H9 (cell line): ENCODE measurements at regions not wholly inside any gene's neighbourhood (a gene's known extent, or its start where the extent isn't known, plus 50 kb on each side); places are given as distances from the start of the nearest gene placed in this dataset.

Experiments
- DNase-seq: peaks from one replicate; pipeline ENCODE4 v3.0.0-alpha.2; 2017
- H2AFZ ChIP-seq: one replicate; pipeline ENCODE4 v1.6.1; 2013; ENCODE audit warnings: mild to moderate bottlenecking, low read length, control low read depth, moderate library complexity
- H2AK5ac ChIP-seq: 2 replicates; pipeline ENCODE4 v1.6.1; 2013; ENCODE audit warnings: low read length, control low read depth, mixed read lengths; ENCODE audit not compliant: insufficient read length
- H2BK120ac ChIP-seq: one replicate; pipeline ENCODE4 v1.6.1; 2013; ENCODE audit warnings: low read depth, mild to moderate bottlenecking, low read length, control low read depth, inconsistent platforms; ENCODE audit not compliant: poor library complexity, severe bottlenecking
- H2BK12ac ChIP-seq: 2 replicates; pipeline ENCODE4 v1.6.1; 2013; ENCODE audit warnings: low read length, control low read depth, mixed read lengths, low read depth; ENCODE audit not compliant: insufficient read length
- H2BK15ac ChIP-seq: 2 replicates; pipeline ENCODE4 v1.6.1; 2013; ENCODE audit warnings: low read depth, low read length, control low read depth
- H2BK20ac ChIP-seq: one replicate; pipeline ENCODE4 v1.6.1; 2013; ENCODE audit warnings: low read depth, mild to moderate bottlenecking, low read length, control low read depth, inconsistent platforms; ENCODE audit not compliant: poor library complexity, severe bottlenecking
- H2BK5ac ChIP-seq: 2 replicates; pipeline ENCODE4 v1.6.1; 2013; ENCODE audit warnings: low read length, control low read depth, mixed read lengths; ENCODE audit not compliant: insufficient read length
- H3K14ac ChIP-seq: 2 replicates; pipeline ENCODE4 v1.6.1; 2013; ENCODE audit warnings: low read length, control low read depth; ENCODE audit not compliant: insufficient read depth
- H3K18ac ChIP-seq: 2 replicates; pipeline ENCODE4 v1.6.1; 2013; ENCODE audit warnings: low read depth, mild to moderate bottlenecking, mixed read lengths, low read length, control low read depth; ENCODE audit not compliant: insufficient read length
- H3K23ac ChIP-seq: 2 replicates; pipeline ENCODE4 v1.6.1; 2013; ENCODE audit warnings: low read length, control low read depth, mixed read lengths, low read depth; ENCODE audit not compliant: insufficient read length
- H3K23me2 ChIP-seq: 2 replicates; pipeline ENCODE4 v1.6.1; 2013; ENCODE audit warnings: low read depth, mild to moderate bottlenecking, mixed read lengths, low read length, control low read depth; ENCODE audit not compliant: insufficient read length, poor library complexity, severe bottlenecking
- H3K27ac ChIP-seq: 2 replicates; pipeline ENCODE4 v1.5.1; 2013; ENCODE audit warnings: low read length, control low read depth, mixed read lengths, low read depth; ENCODE audit not compliant: insufficient read length
- H3K27me3 ChIP-seq: 2 replicates; pipeline ENCODE4 v1.6.1; 2013; ENCODE audit warnings: low read length, control low read depth, inconsistent platforms; ENCODE audit not compliant: insufficient read depth
- H3K4ac ChIP-seq: 2 replicates; pipeline ENCODE4 v1.6.1; 2013; ENCODE audit warnings: low read depth, mild to moderate bottlenecking, control low read depth, inconsistent platforms, low read length, moderate library complexity
- H3K4me1 ChIP-seq: 2 replicates; pipeline ENCODE4 v1.6.1; 2013; ENCODE audit warnings: low read length, control low read depth, inconsistent platforms; ENCODE audit not compliant: insufficient read depth
- H3K4me2 ChIP-seq: 2 replicates; pipeline ENCODE4 v1.6.1; 2013; ENCODE audit warnings: low read length, control low read depth, mixed read lengths; ENCODE audit not compliant: insufficient read length, insufficient read depth
- H3K56ac ChIP-seq: 2 replicates; pipeline ENCODE4 v1.6.1; 2013; ENCODE audit warnings: low read depth, mild to moderate bottlenecking, mixed read lengths, low read length, control low read depth; ENCODE audit not compliant: insufficient read length
- H3K79me1 ChIP-seq: 2 replicates; pipeline ENCODE4 v1.6.1; 2013; ENCODE audit warnings: low read depth, mild to moderate bottlenecking, moderate library complexity, low read length, control low read depth, inconsistent platforms; ENCODE audit not compliant: insufficient read depth, poor library complexity, severe bottlenecking
- H3K79me2 ChIP-seq: 2 replicates; pipeline ENCODE4 v1.6.1; 2013; ENCODE audit warnings: low read length, control low read depth, inconsistent platforms; ENCODE audit not compliant: insufficient read depth
- H3K9ac ChIP-seq: 2 replicates; pipeline ENCODE4 v1.6.1; 2013; ENCODE audit warnings: low read length, control low read depth, mixed read lengths; ENCODE audit not compliant: insufficient read length; ENCODE audit errors: extremely low read depth
- H3K9me3 ChIP-seq: one replicate; pipeline ENCODE4 v1.6.1; 2013; ENCODE audit warnings: low read depth, low read length, inconsistent platforms; ENCODE audit not compliant: control insufficient read depth
- H3T11ph ChIP-seq: one replicate; pipeline ENCODE4 v1.6.1; 2013; ENCODE audit warnings: mild to moderate bottlenecking, low read length, control low read depth, inconsistent platforms
- H4K20me1 ChIP-seq: one replicate; pipeline ENCODE4 v1.6.1; 2013; ENCODE audit not compliant: control insufficient read depth, insufficient read length, insufficient read depth
- H4K5ac ChIP-seq: 2 replicates; pipeline ENCODE4 v1.6.1; 2013; ENCODE audit warnings: low read depth, mild to moderate bottlenecking, mixed read lengths, low read length, control low read depth; ENCODE audit not compliant: insufficient read length
- H4K8ac ChIP-seq: replicated peaks from 2 replicates; pipeline ENCODE4 v1.6.1; 2013; ENCODE audit warnings: low read length, control low read depth, mixed read lengths, low read depth; ENCODE audit not compliant: insufficient read length
- H4K91ac ChIP-seq: 2 replicates; pipeline ENCODE4 v1.6.1; 2013; ENCODE audit warnings: low read depth, mild to moderate bottlenecking, moderate library complexity, mixed read lengths, low read length, control low read depth; ENCODE audit not compliant: insufficient read length
- H3K27ac Mint-ChIP-seq, 3 experiments: 2 replicates in 2 of 3; 3 replicates in 1 of 3; pipeline ENCODE4 v1.8.0; 2020 to 2021; ENCODE audit warnings: mixed read lengths in 3 of 3, mild to moderate bottlenecking in 1 of 3, moderate library complexity in 1 of 3
- H3K27me3 Mint-ChIP-seq: 2 replicates; pipeline ENCODE4 v1.8.0; 2021; ENCODE audit warnings: low read depth, mild to moderate bottlenecking, moderate library complexity, mixed read lengths
- H3K36me3 Mint-ChIP-seq, 3 experiments: 2 replicates in 2 of 3; 3 replicates in 1 of 3; pipeline ENCODE4 v1.8.0; 2020 to 2021; ENCODE audit warnings: low read depth in 3 of 3, mixed read lengths in 3 of 3; ENCODE audit not compliant: insufficient read depth in 1 of 3
- H3K4me1 Mint-ChIP-seq, 2 experiments: 2 replicates each; pipeline ENCODE4 v1.8.0; 2020; ENCODE audit warnings: mixed read lengths in 2 of 2
- H3K4me3 Mint-ChIP-seq, 2 experiments: 2 replicates in 1 of 2; 3 replicates in 1 of 2; pipeline ENCODE4 v1.8.0; 2020 to 2021; ENCODE audit warnings: mild to moderate bottlenecking in 2 of 2, mixed read lengths in 2 of 2, moderate library complexity in 1 of 2
- H3K9me3 Mint-ChIP-seq, 2 experiments: 2 replicates in 1 of 2; 3 replicates in 1 of 2; pipeline ENCODE4 v1.8.0; 2020; ENCODE audit warnings: mild to moderate bottlenecking in 2 of 2, mixed read lengths in 2 of 2, moderate library complexity in 1 of 2
- WGBS: extraction: QIAGEN DNeasy Blood & Tissue Kit; methylation state at CpG from one replicate; pipeline ENCODE4 v1.1.7; 2013; ENCODE audit warnings: missing lambda C conversion rate, low lambda C conversion rate, mixed read lengths; ENCODE audit not compliant: insufficient read length; ENCODE audit errors: extremely low coverage; 5-methylcytosine and 5-hydroxymethylcytosine counted together
- TF ChIP-seq, protein P1 (sequence below): fragments of 200-600 bp; sonication (generic); conservative IDR thresholded peaks from 3 replicates; pipeline ENCODE4 v1.8.0; 2021; ENCODE audit warnings: antibody characterized with exemption, mild to moderate bottlenecking

DNA sequence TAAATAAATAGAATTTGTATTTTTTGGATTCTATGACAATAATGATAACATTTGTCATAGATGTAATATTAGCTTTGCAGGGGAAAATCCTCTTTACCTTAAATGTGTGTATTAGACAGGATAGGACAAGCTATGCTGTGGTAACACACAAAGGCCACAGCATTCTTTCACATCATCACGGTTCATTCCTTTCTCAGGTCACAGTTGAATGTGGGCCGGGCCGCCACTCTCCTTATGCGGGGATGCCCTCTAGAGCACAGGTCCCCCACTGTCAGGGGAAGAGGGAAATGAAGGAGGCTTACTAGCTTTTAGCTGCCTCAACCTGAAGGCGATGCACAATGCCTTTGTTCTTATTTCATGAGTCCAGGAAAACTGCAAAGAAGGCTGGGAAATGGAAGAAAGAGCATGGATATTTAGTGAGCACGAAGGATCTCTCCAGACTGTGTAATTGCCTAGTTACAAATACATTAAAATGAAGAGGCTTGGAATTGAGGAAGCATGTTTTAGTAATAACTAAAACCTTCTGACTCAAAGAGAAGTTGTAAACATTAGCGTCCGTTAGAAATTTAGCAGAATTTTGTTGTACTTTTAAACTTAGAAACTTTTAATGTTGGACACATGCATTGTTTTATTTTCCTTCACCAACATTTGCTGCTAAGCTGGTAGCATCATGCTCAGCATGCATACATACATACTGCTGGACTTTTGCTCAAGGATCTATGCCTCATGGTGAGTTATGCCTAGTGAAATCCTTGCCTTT, 248.9 kb upstream of the FOXQ1 start:
- Mint-ChIP-seq H3K27ac (0 out of 7 replicates have a peak overlapping the region, but pooled peaks of 1 of the 3 experiments have one; percentile 40), H3K36me3 (no peaks in the 10 kb centered on the region), H3K4me1 (peaks cover 6% of the 10 kb centered on the region in 2 experiments; a peak in 3 of 4 replicates), H3K9me3 (no peaks in the 10 kb centered on the region), H3K4me3 (no peak overlapping the region), H3K27me3 (no peaks in the 10 kb centered on the region; the same call in 1 of the 2 replicates)
- H3K56ac ChIP-seq = no peak overlapping the region
- no peak overlapping the region for H2AFZ ChIP-seq
- no peaks in the 10 kb centered on the region for H3K79me2 ChIP-seq
- TF ChIP-seq, protein P1, sequence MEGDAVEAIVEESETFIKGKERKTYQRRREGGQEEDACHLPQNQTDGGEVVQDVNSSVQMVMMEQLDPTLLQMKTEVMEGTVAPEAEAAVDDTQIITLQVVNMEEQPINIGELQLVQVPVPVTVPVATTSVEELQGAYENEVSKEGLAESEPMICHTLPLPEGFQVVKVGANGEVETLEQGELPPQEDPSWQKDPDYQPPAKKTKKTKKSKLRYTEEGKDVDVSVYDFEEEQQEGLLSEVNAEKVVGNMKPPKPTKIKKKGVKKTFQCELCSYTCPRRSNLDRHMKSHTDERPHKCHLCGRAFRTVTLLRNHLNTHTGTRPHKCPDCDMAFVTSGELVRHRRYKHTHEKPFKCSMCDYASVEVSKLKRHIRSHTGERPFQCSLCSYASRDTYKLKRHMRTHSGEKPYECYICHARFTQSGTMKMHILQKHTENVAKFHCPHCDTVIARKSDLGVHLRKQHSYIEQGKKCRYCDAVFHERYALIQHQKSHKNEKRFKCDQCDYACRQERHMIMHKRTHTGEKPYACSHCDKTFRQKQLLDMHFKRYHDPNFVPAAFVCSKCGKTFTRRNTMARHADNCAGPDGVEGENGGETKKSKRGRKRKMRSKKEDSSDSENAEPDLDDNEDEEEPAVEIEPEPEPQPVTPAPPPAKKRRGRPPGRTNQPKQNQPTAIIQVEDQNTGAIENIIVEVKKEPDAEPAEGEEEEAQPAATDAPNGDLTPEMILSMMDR = peak; percentile 45; the same call in 2 of the 3 replicates
- H3T11ph ChIP-seq = no peak overlapping the region
- H3K23me2 ChIP-seq = no peaks in the 10 kb centered on the region
- no peak overlapping the region for H3K4ac ChIP-seq
- H3K9ac ChIP-seq = no peak overlapping the region
- DNase-seq = peak; percentile 36
- H2BK120ac ChIP-seq = no peak overlapping the region
- no peak overlapping the region for H3K27ac ChIP-seq
- H4K8ac ChIP-seq = no peak overlapping the region
- H2BK20ac ChIP-seq = no peak overlapping the region
- no peaks in the 10 kb centered on the region for H4K20me1 ChIP-seq
- no peak overlapping the region for H3K4me2 ChIP-seq
- H4K91ac ChIP-seq = no peak overlapping the region
- no peak overlapping the region for H2BK15ac ChIP-seq
- H3K23ac ChIP-seq = no peak overlapping the region
- H3K4me1 ChIP-seq = no peaks in the 10 kb centered on the region
- no peak overlapping the region for H4K5ac ChIP-seq
- no peak overlapping the region for H2BK5ac ChIP-seq
- no peak overlapping the region for H2BK12ac ChIP-seq
- H2AK5ac ChIP-seq = no peak overlapping the region
- H3K79me1 ChIP-seq = no peaks in the 10 kb centered on the region
- 0 out of 2 replicates have a peak, but pooled peaks cover 2% of the 10 kb centered on the region for H3K27me3 ChIP-seq
- no CpG with 5 or more reads among the region's 8 CpGs for WGBS
- no peak overlapping the region for H3K14ac ChIP-seq
- H3K18ac ChIP-seq = no peak overlapping the region
- no peaks in the 10 kb centered on the region for H3K9me3 ChIP-seq
